ENCODE measurements at regions not wholly inside any gene's neighbourhood (a gene's known extent, or its start where the extent isn't known, plus 50 kb on each side); places are given as distances from the start of the nearest gene placed in this dataset.

DNA sequence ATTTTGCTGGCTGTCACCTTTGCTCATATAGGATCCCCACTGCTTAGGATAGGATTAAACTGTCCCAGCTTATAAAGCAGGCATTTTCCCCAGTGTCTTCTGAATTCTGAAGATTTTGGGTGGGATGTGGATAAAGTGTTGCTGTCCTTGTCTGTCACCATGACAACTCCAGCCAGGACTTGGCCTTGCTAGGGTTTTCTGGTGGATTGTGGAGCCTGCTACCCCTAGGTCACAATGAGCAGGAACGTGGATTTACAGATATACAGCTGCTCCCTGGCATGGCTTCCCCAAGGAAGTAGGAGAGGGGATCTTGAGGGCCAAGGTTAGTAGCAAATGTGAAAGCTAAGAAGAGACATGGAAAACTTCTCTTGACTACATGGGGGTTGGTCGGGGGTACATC is 220.7 kb downstream of the WDR11 start:
- TF ChIP-seq EZH2phosphoT487 (IDR thresholded peaks at IDR 0.05; ENCODE audit: low read depth, severe bottlenecking, unreplicated experiment) (no peak), CTCF (IDR thresholded peaks at IDR 0.05; ENCODE audit: poor library complexity) (no peak), EZH2 (IDR thresholded peaks at IDR 0.05; ENCODE audit: borderline replicate concordance) (no peak)
- Histone ChIP-seq H3K79me2 (no peaks in the 10 kb centered on the region), H4K20me1 (ENCODE audit: insufficient read depth, poor library complexity, severe bottlenecking) (no peaks in the 10 kb centered on the region), H3K27me3 (no peaks in the 10 kb centered on the region), H3K4me2 (no peak overlapping the region), H3K9me2 (replicated peaks; ENCODE audit: insufficient read depth) (no peaks in the 10 kb centered on the region), H2AFZ (no peak overlapping the region), H3K36me3 (replicated peaks; ENCODE audit: insufficient read depth, low read depth) (no peaks in the 10 kb centered on the region), H3K27ac (peak overlapping the region; percentile 75), H3K4me1 (ENCODE audit: insufficient read depth) (peaks cover 35% of the 10 kb centered on the region), H3K9me3 (ENCODE audit: low read depth) (no peaks in the 10 kb centered on the region), H3K4me3 (no peak overlapping the region)
- DNase-seq (ENCODE audit: low spot score) = no peak
- 53% methylated on average over 2 of the region's 2 CpGs for WGBS (ENCODE audit: low lambda C conversion rate, missing lambda C conversion rate)

GRCh38 chr10:121073728-121074127 is 222.6 kb downstream of the WDR11 start:
- peaks cover 54% of the 10 kb centered on the region for H3K4me1 ChIP-seq (ENCODE audit: insufficient read depth)
- no peak for DNase-seq (ENCODE audit: low spot score)
- no peaks in the 10 kb centered on the region for H3K9me2 ChIP-seq (replicated peaks; ENCODE audit: insufficient read depth)
- H3K9me3 ChIP-seq (ENCODE audit: low read depth) = no peaks in the 10 kb centered on the region
- H4K20me1 ChIP-seq (ENCODE audit: insufficient read depth, poor library complexity, severe bottlenecking) = no peaks in the 10 kb centered on the region
- no peak overlapping the region for H3K4me3 ChIP-seq
- H3K4me2 ChIP-seq = no peak overlapping the region
- no peak overlapping the region for H3K27ac ChIP-seq
- WGBS (ENCODE audit: low lambda C conversion rate, missing lambda C conversion rate) = 54% methylated on average over 5 of the region's 5 CpGs
- H2AFZ ChIP-seq = no peak overlapping the region
- H3K27me3 ChIP-seq = no peaks in the 10 kb centered on the region
- TF ChIP-seq EZH2 (IDR thresholded peaks at IDR 0.05; ENCODE audit: borderline replicate concordance) (no peak), EZH2phosphoT487 (IDR thresholded peaks at IDR 0.05; ENCODE audit: low read depth, severe bottlenecking, unreplicated experiment) (no peak), CTCF (IDR thresholded peaks at IDR 0.05; ENCODE audit: poor library complexity) (no peak)
- H3K36me3 ChIP-seq (replicated peaks; ENCODE audit: insufficient read depth, low read depth) = no peaks in the 10 kb centered on the region
- no peaks in the 10 kb centered on the region for H3K79me2 ChIP-seq

DNA sequence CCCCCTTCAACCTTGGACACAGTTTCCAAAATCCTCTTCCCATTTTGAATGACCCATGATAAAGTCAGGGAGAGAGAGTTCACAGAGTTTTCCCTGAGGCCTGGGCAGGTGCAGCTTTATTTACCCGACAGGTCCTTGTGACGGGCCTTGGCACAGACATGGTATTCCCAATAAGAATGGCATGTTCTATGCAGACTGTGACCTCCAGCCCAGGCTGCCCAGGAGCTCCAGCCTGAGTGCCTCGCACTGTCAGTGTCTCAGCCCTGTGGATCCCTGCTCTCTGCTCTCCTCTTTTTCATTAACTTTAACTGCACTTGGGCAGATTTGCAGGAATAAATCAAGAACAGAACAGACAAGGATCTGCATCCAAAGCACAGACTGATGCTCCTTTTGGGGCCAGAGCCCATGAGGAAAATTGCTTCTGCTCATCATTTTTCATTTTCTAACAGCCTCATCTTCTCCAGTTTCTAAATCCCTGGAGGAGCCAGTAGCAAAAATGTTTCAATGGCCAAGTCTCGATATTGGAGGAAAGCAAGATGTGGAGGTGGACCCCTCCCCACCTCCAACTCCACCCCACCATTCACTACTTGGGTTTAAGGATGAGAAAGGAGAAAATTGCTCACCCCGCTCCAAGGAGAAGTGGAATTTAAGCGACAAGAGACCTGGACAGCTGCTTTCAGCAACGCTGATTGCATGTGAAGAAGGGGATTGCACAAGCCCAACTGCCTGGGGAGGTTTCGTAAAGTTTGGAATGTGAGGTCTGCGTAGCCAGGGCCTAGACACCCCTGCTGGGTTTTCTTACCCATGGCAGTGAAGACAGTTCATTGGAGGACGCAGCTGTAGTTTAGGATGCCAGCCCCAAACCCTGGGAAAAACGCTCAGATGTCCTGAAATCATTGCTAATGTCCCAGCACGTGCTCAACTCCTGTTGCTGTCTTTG is 225.9 kb downstream of the WDR11 start:
- peaks cover 71% of the 10 kb centered on the region for H3K4me1 ChIP-seq (ENCODE audit: insufficient read depth)
- H3K27me3 ChIP-seq = no peaks in the 10 kb centered on the region
- H3K9me2 ChIP-seq (replicated peaks; ENCODE audit: insufficient read depth) = no peaks in the 10 kb centered on the region
- no peaks in the 10 kb centered on the region for H3K79me2 ChIP-seq
- DNase-seq (ENCODE audit: low spot score) = peak; percentile 66
- TF ChIP-seq EZH2 (IDR thresholded peaks at IDR 0.05; ENCODE audit: borderline replicate concordance) = no peak
- TF ChIP-seq EZH2phosphoT487 (IDR thresholded peaks at IDR 0.05; ENCODE audit: low read depth, severe bottlenecking, unreplicated experiment) = no peak
- no peak for TF ChIP-seq CTCF (IDR thresholded peaks at IDR 0.05; ENCODE audit: poor library complexity)
- no peaks in the 10 kb centered on the region for H4K20me1 ChIP-seq (ENCODE audit: insufficient read depth, poor library complexity, severe bottlenecking)
- no peak overlapping the region for H2AFZ ChIP-seq
- H3K4me2 ChIP-seq = no peak overlapping the region
- no peaks in the 10 kb centered on the region for H3K9me3 ChIP-seq (ENCODE audit: low read depth)
- no peaks in the 10 kb centered on the region for H3K36me3 ChIP-seq (replicated peaks; ENCODE audit: insufficient read depth, low read depth)
- WGBS (ENCODE audit: low lambda C conversion rate, missing lambda C conversion rate) = 63% methylated on average over 12 of the region's 12 CpGs
- H3K27ac ChIP-seq = peak overlapping the region; percentile 41
- H3K4me3 ChIP-seq = no peak overlapping the region
